ENCODE measurements at regions not wholly inside any gene's neighbourhood (a gene's known extent, or its start where the extent isn't known, plus 50 kb on each side); places are given as distances from the start of the nearest gene placed in this dataset.

GRCh38 chr20:57946559-57947315 is 236.9 kb upstream of the PMEPA1 start:
- H3K27ac ChIP-seq, result no peak overlapping the region
- TF ChIP-seq, protein P1, sequence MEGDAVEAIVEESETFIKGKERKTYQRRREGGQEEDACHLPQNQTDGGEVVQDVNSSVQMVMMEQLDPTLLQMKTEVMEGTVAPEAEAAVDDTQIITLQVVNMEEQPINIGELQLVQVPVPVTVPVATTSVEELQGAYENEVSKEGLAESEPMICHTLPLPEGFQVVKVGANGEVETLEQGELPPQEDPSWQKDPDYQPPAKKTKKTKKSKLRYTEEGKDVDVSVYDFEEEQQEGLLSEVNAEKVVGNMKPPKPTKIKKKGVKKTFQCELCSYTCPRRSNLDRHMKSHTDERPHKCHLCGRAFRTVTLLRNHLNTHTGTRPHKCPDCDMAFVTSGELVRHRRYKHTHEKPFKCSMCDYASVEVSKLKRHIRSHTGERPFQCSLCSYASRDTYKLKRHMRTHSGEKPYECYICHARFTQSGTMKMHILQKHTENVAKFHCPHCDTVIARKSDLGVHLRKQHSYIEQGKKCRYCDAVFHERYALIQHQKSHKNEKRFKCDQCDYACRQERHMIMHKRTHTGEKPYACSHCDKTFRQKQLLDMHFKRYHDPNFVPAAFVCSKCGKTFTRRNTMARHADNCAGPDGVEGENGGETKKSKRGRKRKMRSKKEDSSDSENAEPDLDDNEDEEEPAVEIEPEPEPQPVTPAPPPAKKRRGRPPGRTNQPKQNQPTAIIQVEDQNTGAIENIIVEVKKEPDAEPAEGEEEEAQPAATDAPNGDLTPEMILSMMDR (conservative IDR thresholded peaks at IDR 0.05; ENCODE audit: low read depth), result no peak
- CTCF ChIA-PET, result interaction anchor here (0.6 kb wide), 2 partner anchors 32 to 227 kb away, joined by 3 to 4 read pairs; no protein-coding TSS in a partner anchor
- POLR2A ChIA-PET (ENCODE audit: low non-redundant PET), result no interaction called here
- no peak for DNase-seq (ENCODE audit: low spot score)

GRCh38 chr20:57944988-57945387 is 235.2 kb upstream of the PMEPA1 start:
- H3K27ac ChIP-seq, result no peak overlapping the region
- no peak for DNase-seq (ENCODE audit: low spot score)
- ChIA-PET CTCF (interaction anchor here (0.6 kb wide), 3 partner anchors 174 to 417 kb away, joined by 3 to 4 read pairs (median 3); no protein-coding TSS in a partner anchor), POLR2A (ENCODE audit: low non-redundant PET) (no interaction called here)
- TF ChIP-seq, protein P1 (conservative IDR thresholded peaks at IDR 0.05; ENCODE audit: low read depth), result no peak

DNA sequence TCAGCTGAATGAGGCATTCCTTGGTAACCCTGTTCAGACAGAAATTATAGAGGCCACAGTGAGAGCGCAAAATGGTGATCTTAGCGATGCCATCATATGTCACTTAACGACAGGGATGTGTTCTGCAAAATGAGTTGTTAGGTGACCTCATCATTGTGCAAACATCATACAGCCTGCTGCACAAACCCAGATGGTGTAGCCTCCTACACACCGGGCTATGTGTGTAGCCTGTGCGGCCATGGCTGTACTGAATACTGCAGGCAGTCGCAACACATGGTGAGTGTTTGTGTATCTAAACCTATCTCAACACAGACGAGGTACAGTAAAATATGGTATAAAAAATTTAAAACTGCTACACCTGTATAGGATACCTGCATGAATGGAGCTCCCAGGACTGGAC is 234.1 kb upstream of the PMEPA1 start:
- H3K27ac ChIP-seq, result no peak overlapping the region
- ChIA-PET POLR2A (ENCODE audit: low non-redundant PET) (no interaction called here), CTCF (no interaction called here)
- TF ChIP-seq, protein P1 (conservative IDR thresholded peaks at IDR 0.05; ENCODE audit: low read depth), result no peak
- DNase-seq (ENCODE audit: low spot score), result no peak

- no peak overlapping the region for H3K27ac ChIP-seq
- no peak for DNase-seq (ENCODE audit: low spot score)
- TF ChIP-seq, protein P1 (conservative IDR thresholded peaks at IDR 0.05; ENCODE audit: low read depth), result no peak
- ChIA-PET POLR2A (ENCODE audit: low non-redundant PET) (no interaction called here), CTCF (interaction anchor here (0.7 kb wide), 1 partner anchor 12 kb away, joined by 3 read pairs; no protein-coding TSS in a partner anchor)
These were observed 233.5 kb upstream of the PMEPA1 start for GRCh38 chr20:57943291-57943690.

DNA sequence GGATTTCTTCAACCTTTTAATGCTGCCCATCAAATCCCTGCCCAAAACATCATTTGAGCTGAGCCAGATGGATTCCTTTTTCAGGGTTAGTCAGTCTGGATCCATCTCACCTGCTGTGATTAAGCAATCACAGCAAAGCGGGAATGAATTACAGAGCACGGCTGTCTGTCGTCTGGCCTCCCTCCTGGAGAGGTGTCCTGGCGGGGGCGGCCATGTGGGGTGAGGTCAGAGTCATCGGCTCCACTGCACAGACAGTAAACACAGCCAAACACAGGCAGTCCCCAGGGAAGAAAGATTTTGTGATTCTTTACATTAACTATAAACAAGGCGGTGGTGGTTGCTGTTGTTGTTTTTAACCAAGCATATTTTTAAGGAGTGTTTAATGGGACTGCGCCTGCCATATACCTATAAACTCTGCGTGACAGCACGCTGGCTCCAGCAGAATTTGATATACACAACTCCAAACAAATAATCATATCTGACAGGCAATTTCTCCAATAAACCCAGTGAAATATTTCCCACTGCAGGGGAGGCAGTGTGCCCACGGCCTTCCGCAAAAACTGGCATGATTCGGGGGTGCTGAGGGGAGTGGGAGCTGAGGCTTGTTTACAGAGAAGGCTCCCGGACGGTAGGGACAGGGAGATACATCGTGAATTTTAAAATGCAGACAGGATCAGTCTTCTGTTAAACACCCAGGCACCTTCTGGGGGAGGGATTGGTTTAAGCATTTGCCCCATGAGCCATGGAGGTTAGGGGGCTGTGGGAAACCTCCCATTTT is 232.0 kb upstream of the PMEPA1 start:
- DNase-seq (ENCODE audit: low spot score), result peak; percentile 45
- TF ChIP-seq, protein P1 (conservative IDR thresholded peaks at IDR 0.05; ENCODE audit: low read depth), result no peak
- no peak overlapping the region for H3K27ac ChIP-seq
- ChIA-PET CTCF (no interaction called here), POLR2A (ENCODE audit: low non-redundant PET) (no interaction called here)

DNA sequence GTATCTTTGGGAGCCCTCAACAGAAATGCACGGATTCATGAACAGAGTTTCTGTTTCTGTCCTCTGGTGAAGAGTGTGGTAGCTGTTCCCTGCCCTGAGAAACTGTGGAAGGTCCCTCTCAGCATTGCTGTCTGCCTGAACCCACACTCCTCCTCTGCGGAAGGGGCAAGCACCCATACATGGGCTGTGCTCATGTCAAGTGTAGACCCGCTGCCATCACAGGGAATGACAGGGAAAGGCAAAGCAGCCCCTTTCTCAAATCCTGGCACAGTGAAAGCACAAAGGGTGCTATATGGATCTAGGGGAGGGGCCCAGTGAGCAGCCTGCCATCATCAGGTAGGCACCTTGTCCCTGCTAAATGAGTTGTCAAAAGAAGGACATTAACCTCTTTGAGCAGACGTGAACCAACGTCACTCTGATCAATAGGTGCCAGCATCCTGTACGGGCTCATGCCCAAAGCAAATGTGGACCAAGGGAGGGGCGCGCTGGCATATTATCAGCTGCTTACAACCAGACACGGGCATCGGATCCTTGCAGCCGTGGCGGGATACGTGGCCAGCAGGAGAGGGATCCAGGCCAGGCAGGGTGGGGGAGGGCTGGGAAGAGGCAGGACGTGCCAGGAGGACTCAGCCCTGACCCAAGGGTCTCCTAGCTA is 231.2 kb upstream of the PMEPA1 start:
- CTCF ChIA-PET, result interaction anchor here (0.6 to 0.7 kb wide), 2 partner anchors 10 to 119 kb away, joined by 3 to 6 read pairs; no protein-coding TSS in a partner anchor
- no peak overlapping the region for H3K27ac ChIP-seq
- POLR2A ChIA-PET (ENCODE audit: low non-redundant PET), result no interaction called here

More for the DNA sequence above, 231.2 kb upstream of the PMEPA1 start:
- TF ChIP-seq, protein P1 (conservative IDR thresholded peaks at IDR 0.05; ENCODE audit: low read depth), result no peak
- DNase-seq (ENCODE audit: low spot score), result no peak

All from RWPE1 (cell line).